DND-41 (cell line): ENCODE measurements at regions not wholly inside any gene's neighbourhood (a gene's known extent, or its start where the extent isn't known, plus 50 kb on each side); places are given as distances from the start of the nearest gene placed in this dataset.

Source experiments
- ATAC-seq: fragments of 200-7000 bp; cut with Tn5 transposase; 3 replicates; pipeline ENCODE4 v1.9.1; 2021; ENCODE audit warnings: low read depth; ENCODE audit not compliant: insufficient read depth
- DNase-seq: peaks from one replicate; pipeline ENCODE4 v3.0.0-alpha.2; 2020
- H2AFZ ChIP-seq: 2 replicates; pipeline ENCODE4 v1.6.0; 2012; ENCODE audit warnings: low read depth, low read length
- H3K27ac ChIP-seq: 2 replicates; pipeline ENCODE4 v1.5.1; 2012; ENCODE audit warnings: low read length, inconsistent platforms
- H3K27me3 ChIP-seq: fragments of 200-600 bp; sonication (generic); 2 replicates; pipeline ENCODE4 v1.6.0; 2012; ENCODE audit warnings: low read length, mild to moderate bottlenecking, inconsistent platforms; ENCODE audit not compliant: insufficient read depth, poor library complexity
- H3K36me3 ChIP-seq: 2 replicates; pipeline ENCODE4 v1.5.1; 2012; ENCODE audit warnings: low read length, inconsistent platforms; ENCODE audit not compliant: insufficient read depth
- H3K4me1 ChIP-seq: 2 replicates; pipeline ENCODE4 v1.5.1; 2012; ENCODE audit warnings: mild to moderate bottlenecking, low read length; ENCODE audit not compliant: insufficient read depth
- H3K4me2 ChIP-seq: 2 replicates; pipeline ENCODE4 v1.6.0; 2012; ENCODE audit warnings: mild to moderate bottlenecking, moderate library complexity, low read length, inconsistent platforms; ENCODE audit not compliant: insufficient read depth
- H3K4me3 ChIP-seq, 2 experiments: fragments of 200-600 bp in 1 of 2; shearing (Covaris generic) in 1 of 2; 2 replicates each; pipeline ENCODE4 v1.5.1; 2012 to 2016; ENCODE audit warnings: inconsistent platforms in 2 of 2, low read length in 2 of 2, mild to moderate bottlenecking in 2 of 2, low read depth in 1 of 2, moderate library complexity in 1 of 2
- H3K79me2 ChIP-seq: 2 replicates; pipeline ENCODE4 v1.6.0; 2012; ENCODE audit warnings: low read length, inconsistent platforms; ENCODE audit not compliant: insufficient read depth
- H3K9ac ChIP-seq: 2 replicates; pipeline ENCODE4 v1.6.0; 2012; ENCODE audit warnings: low read depth, mild to moderate bottlenecking, inconsistent platforms, low read length, moderate library complexity
- H3K9me3 ChIP-seq: 2 replicates; pipeline ENCODE4 v1.5.1; 2012; ENCODE audit warnings: low read length, moderate library complexity, mild to moderate bottlenecking, inconsistent platforms; ENCODE audit not compliant: insufficient read depth, severe bottlenecking
- H4K20me1 ChIP-seq: 2 replicates; pipeline ENCODE4 v1.6.0; 2012; ENCODE audit warnings: low read length; ENCODE audit not compliant: insufficient read depth
- CTCF ChIP-seq: IDR thresholded peaks from 2 replicates; pipeline ENCODE4 v1.5.1; 2012; ENCODE audit warnings: borderline replicate concordance, low read length, moderate library complexity, mild to moderate bottlenecking; ENCODE audit not compliant: poor library complexity, severe bottlenecking; ENCODE audit errors: extremely low read depth
- EZH2 ChIP-seq: IDR thresholded peaks from 3 replicates; pipeline ENCODE4 v1.6.1; 2012; ENCODE audit warnings: borderline replicate concordance, low read depth, mild to moderate bottlenecking, moderate library complexity, low read length, inconsistent platforms; ENCODE audit not compliant: severe bottlenecking

- Histone ChIP-seq H3K27me3 (no peaks in the 10 kb centered on the region), H3K79me2 (no peaks in the 10 kb centered on the region), H3K4me3 (no peak overlapping the region), H3K4me1 (no peaks in the 10 kb centered on the region), H3K9me3 (no peaks in the 10 kb centered on the region), H3K9ac (no peak overlapping the region), H2AFZ (no peak overlapping the region), H3K4me2 (no peak overlapping the region), H3K36me3 (no peaks in the 10 kb centered on the region), H3K27ac (no peak overlapping the region), H4K20me1 (no peaks in the 10 kb centered on the region)
- DNase-seq (no peak), ATAC-seq (no peak)
- TF ChIP-seq EZH2 (no peak), CTCF (no peak)
These were observed 1392.7 kb downstream of the PCDH7 start for GRCh38 chr4:32112891-32113290.

- H4K20me1 ChIP-seq = no peaks in the 10 kb centered on the region
- no peak overlapping the region for H2AFZ ChIP-seq
- TF ChIP-seq EZH2 (no peak), CTCF (no peak)
- no peaks in the 10 kb centered on the region for H3K9me3 ChIP-seq
- DNase-seq (no peak), ATAC-seq (no peak)
- H3K4me2 ChIP-seq = no peak overlapping the region
- no peaks in the 10 kb centered on the region for H3K4me1 ChIP-seq
- no peaks in the 10 kb centered on the region for H3K36me3 ChIP-seq
- no peak overlapping the region for H3K4me3 ChIP-seq
- H3K27ac ChIP-seq = no peak overlapping the region
- no peaks in the 10 kb centered on the region for H3K79me2 ChIP-seq
- no peaks in the 10 kb centered on the region for H3K27me3 ChIP-seq
- no peak overlapping the region for H3K9ac ChIP-seq
These were observed 1397.5 kb downstream of the PCDH7 start for GRCh38 chr4:32117693-32118092.

GRCh38 chr4:32119907-32120306, 1399.7 kb downstream of the PCDH7 start:
- no peak overlapping the region for H3K9ac ChIP-seq
- no peaks in the 10 kb centered on the region for H3K9me3 ChIP-seq
- TF ChIP-seq CTCF = no peak
- TF ChIP-seq EZH2 = no peak
- no peaks in the 10 kb centered on the region for H3K36me3 ChIP-seq
- no peak overlapping the region for H2AFZ ChIP-seq
- H3K79me2 ChIP-seq = no peaks in the 10 kb centered on the region
- H3K4me1 ChIP-seq = no peaks in the 10 kb centered on the region
- H4K20me1 ChIP-seq = no peaks in the 10 kb centered on the region
- H3K4me2 ChIP-seq = no peak overlapping the region
- no peak overlapping the region for H3K4me3 ChIP-seq
- no peak overlapping the region for H3K27ac ChIP-seq
- no peaks in the 10 kb centered on the region for H3K27me3 ChIP-seq
- ATAC-seq = no peak
- no peak for DNase-seq

- no peak overlapping the region for H3K9ac ChIP-seq
- no peaks in the 10 kb centered on the region for H3K79me2 ChIP-seq
- ATAC-seq = no peak
- no peak for TF ChIP-seq EZH2
- TF ChIP-seq CTCF = no peak
- H3K36me3 ChIP-seq = no peaks in the 10 kb centered on the region
- no peaks in the 10 kb centered on the region for H3K27me3 ChIP-seq
- no peaks in the 10 kb centered on the region for H3K9me3 ChIP-seq
- H3K27ac ChIP-seq = no peak overlapping the region
- no peak for DNase-seq
- H3K4me2 ChIP-seq = no peak overlapping the region
- H4K20me1 ChIP-seq = no peaks in the 10 kb centered on the region
- H3K4me3 ChIP-seq = no peak overlapping the region
- no peak overlapping the region for H2AFZ ChIP-seq
- H3K4me1 ChIP-seq = no peaks in the 10 kb centered on the region
These were observed 1408.4 kb downstream of the PCDH7 start for GRCh38 chr4:32128549-32128948.
